ENCODE measurements at regions not wholly inside any gene's neighbourhood (a gene's known extent, or its start where the extent isn't known, plus 50 kb on each side); places are given as distances from the start of the nearest gene placed in this dataset.

- TF ChIP-seq CTCF (IDR thresholded peaks at IDR 0.05), result no peak
- intact Hi-C loops (cut with DNase I), result no loop called here
- ATAC-seq (no peak), DNase-seq (no peak)
- Histone ChIP-seq H3K27me3 (ENCODE audit: insufficient read depth in 3 of 3, low read length in 2 of 3) (peaks cover 0 to 2% (median 0%) of the 10 kb centered on the region in 3 donors), H3K4me3 (no peak overlapping the region), H3K9me3 (no peaks in the 10 kb centered on the region), H3K27ac (no peak overlapping the region), H3K4me1 (no peaks in the 10 kb centered on the region), H3K36me3 (ENCODE audit: insufficient read depth in 1 of 2, low read depth in 1 of 2) (no peaks in the 10 kb centered on the region)
- 80 to 91% (median 91%) methylated on average over 2 of the region's 2 CpGs for WGBS, 3 donors
Observed at GRCh38 chr16:80437707-80438106, 103.1 kb upstream of the DYNLRB2 start.

- intact Hi-C loops (cut with DNase I), result no loop called here
- no peaks in the 10 kb centered on the region for H3K9me3 ChIP-seq
- no peaks in the 10 kb centered on the region for H3K4me1 ChIP-seq
- DNase-seq (no peak), ATAC-seq (no peak)
- H3K4me3 ChIP-seq, result no peak overlapping the region
- TF ChIP-seq CTCF (IDR thresholded peaks at IDR 0.05), result no peak
- H3K36me3 ChIP-seq (ENCODE audit: insufficient read depth in 1 of 2, low read depth in 1 of 2), result no peaks in the 10 kb centered on the region
- no peak overlapping the region for H3K27ac ChIP-seq
- H3K27me3 ChIP-seq (ENCODE audit: insufficient read depth in 3 of 3, low read length in 2 of 3), result peaks cover 0 to 2% (median 0%) of the 10 kb centered on the region in 3 donors
Observed at GRCh38 chr16:80436510-80436909, 104.3 kb upstream of the DYNLRB2 start.

GRCh38 chr16:80433623-80434022 lies 107.2 kb upstream of the DYNLRB2 start:
- peaks cover 0 to 2% (median 0%) of the 10 kb centered on the region in 3 donors for H3K27me3 ChIP-seq (ENCODE audit: insufficient read depth in 3 of 3, low read length in 2 of 3)
- 71 to 77% (median 77%) methylated on average over 2 of the region's 2 CpGs for WGBS, 3 donors
- H3K9me3 ChIP-seq, result no peaks in the 10 kb centered on the region
- no peak for TF ChIP-seq CTCF (IDR thresholded peaks at IDR 0.05)
- no peak overlapping the region for H3K4me3 ChIP-seq
- H3K4me1 ChIP-seq, result no peaks in the 10 kb centered on the region
- no peaks in the 10 kb centered on the region for H3K36me3 ChIP-seq (ENCODE audit: insufficient read depth in 1 of 2, low read depth in 1 of 2)
- H3K27ac ChIP-seq, result no peak overlapping the region
- DNase-seq (no peak), ATAC-seq (no peak)
- intact Hi-C loops (cut with DNase I), result no loop called here

GRCh38 chr16:80427795-80428194 lies 113.0 kb upstream of the DYNLRB2 start:
- Histone ChIP-seq H3K36me3 (ENCODE audit: insufficient read depth in 1 of 2, low read depth in 1 of 2) (no peaks in the 10 kb centered on the region), H3K9me3 (no peaks in the 10 kb centered on the region), H3K4me3 (no peak overlapping the region), H3K27ac (no peak overlapping the region), H3K4me1 (no peaks in the 10 kb centered on the region), H3K27me3 (ENCODE audit: insufficient read depth in 3 of 3, low read length in 2 of 3) (peaks cover 0 to 2% (median 0%) of the 10 kb centered on the region in 3 donors)
- TF ChIP-seq CTCF (IDR thresholded peaks at IDR 0.05), result no peak
- no peak for ATAC-seq
- intact Hi-C loops (cut with DNase I), result no loop called here
- WGBS, 3 donors, result 59 to 79% (median 65%) methylated on average over 2 of the region's 2 CpGs
- no peak for DNase-seq

- ATAC-seq (no peak), DNase-seq (no peak)
- H3K4me3 ChIP-seq, result no peak overlapping the region
- H3K4me1 ChIP-seq, result no peaks in the 10 kb centered on the region
- no peaks in the 10 kb centered on the region for H3K9me3 ChIP-seq
- H3K27me3 ChIP-seq (ENCODE audit: insufficient read depth in 3 of 3, low read length in 2 of 3), result no peaks in the 10 kb centered on the region
- TF ChIP-seq CTCF (IDR thresholded peaks at IDR 0.05), result no peak
- H3K27ac ChIP-seq, result no peak overlapping the region
- no peaks in the 10 kb centered on the region for H3K36me3 ChIP-seq (ENCODE audit: insufficient read depth in 1 of 2, low read depth in 1 of 2)
- WGBS, 3 donors, result 61 to 71% (median 64%) methylated on average over 8 of the region's 8 CpGs
- intact Hi-C loops (cut with DNase I), result no loop called here
Observed at GRCh38 chr16:80418517-80419355, 122.1 kb upstream of the DYNLRB2 start.
